ENCODE measurements at regions not wholly inside any gene's neighbourhood (a gene's known extent, or its start where the extent isn't known, plus 50 kb on each side); places are given as distances from the start of the nearest gene placed in this dataset.

GRCh38 chr4:178556796-178557195 is 1114.6 kb upstream of the AGA start:
- DNase-seq (ENCODE audit: low read depth in 2 of 2) = no peak

DNA sequence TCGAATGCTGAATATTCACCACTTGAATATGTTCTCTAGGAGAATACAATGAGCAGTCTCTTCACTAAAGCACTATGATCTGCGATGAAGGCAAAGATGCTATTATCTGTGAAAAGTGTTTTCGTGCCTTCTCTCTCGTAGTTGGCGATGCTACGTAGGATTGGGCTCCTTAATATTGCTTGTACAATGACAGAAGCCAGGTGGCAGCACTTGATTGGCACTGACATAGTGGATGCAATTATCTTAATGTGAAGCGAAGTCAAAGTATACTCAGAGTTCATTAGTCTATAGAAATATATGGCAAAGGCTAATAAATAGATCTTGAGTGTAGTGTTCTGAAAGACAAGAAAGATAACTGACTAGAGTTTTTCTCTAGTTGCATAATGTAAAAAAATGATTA is 1135.7 kb upstream of the AGA start:
- DNase-seq (ENCODE audit: low read depth in 2 of 2) = no peak

DNA sequence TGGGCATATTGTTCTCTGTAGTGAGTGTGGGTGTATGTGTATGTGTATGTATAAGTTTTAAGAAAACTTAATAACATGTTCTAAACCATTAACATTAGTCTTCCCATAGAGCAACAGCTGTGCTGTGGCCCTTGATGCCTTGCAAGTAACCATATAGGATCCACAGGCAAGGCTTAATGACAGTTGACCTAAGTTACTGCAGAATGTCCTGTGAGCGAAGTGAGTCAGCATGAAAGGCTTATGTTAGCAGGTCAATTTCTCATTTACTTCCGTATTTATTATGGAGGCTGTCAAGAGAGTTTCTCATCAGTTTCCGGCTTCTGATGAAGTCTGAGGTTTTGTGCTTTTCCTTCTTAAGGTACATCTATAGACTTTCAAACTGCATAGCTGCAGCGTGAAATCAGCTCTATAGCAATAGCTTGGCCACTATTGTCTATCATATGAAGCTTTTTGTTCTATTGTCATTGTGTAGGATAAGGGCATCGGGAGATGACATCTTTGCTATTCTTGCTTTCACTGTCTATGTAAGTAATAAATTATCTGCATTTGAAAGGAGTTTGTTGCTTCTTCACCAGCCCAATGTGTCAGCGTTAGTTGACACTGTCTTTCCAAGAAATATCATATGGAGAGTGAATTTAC is 1153.4 kb upstream of the AGA start:
- DNase-seq (ENCODE audit: low read depth in 2 of 2) = no peak

DNA sequence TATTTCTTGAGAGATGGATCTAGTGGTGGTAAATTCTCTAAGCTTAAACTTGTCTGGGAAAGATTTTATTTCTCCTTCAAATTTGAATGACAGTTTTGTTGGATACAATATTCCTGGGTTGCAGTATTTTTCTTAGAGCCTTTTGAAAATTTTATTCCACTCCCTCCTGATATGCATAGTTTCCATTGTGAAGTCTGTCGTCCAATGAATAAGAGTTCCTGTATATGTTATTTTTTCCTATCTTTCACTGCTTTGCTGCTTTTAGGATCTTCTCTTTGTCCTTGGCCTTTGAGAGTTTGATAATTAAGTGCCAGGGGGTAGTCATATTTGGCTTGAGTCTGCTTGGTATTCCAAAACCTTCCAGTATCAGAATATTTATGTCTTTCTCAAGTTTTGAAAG is 1156.4 kb upstream of the AGA start:
- DNase-seq (ENCODE audit: low read depth in 2 of 2) = no peak

GRCh38 chr4:178599521-178599920 is 1157.3 kb upstream of the AGA start:
- DNase-seq (ENCODE audit: low read depth in 2 of 2) = no peak

DNA sequence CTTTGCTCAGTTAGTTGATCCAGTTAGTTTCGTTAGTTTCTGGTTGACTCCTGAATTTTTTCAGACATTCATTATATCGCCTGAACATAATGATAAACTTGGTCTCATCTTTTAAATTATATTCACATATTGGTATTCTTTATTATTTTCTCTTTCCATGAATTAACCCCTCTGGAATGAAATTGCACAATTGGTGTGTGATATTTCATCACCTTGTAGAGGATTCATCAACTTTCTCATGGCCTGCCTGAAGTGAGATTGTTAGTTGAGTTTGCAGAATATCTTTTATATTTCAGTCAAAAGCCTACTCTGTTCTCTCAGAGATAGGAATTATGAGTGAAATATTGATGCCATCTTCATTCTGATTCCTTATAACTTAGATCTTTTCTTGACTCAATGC is 1160.6 kb upstream of the AGA start:
- no peak for DNase-seq (ENCODE audit: low read depth in 2 of 2)

GRCh38 chr4:178611062-178611461 is 1168.8 kb upstream of the AGA start:
- no peak for DNase-seq (ENCODE audit: low read depth in 2 of 2)

DNA sequence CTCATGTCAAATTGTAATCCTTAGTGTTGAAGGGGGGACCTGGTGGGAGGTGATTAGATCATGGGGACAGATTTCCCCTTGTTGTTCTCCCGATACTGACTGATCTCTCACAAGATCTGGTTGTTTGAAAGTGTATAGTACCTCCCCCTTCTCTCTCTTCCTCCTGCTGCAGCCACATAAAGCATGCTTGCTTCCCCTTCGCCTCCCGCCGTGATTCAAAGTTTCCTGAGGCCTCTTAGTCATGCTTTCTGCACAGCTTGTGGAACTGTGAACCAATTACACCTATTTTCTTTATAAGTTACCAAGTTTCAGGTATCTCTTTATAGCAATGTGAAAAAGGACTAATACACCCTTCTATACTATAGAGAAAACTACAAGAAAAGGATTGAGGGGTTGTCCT is 1170.5 kb upstream of the AGA start:
- DNase-seq (ENCODE audit: low read depth in 2 of 2) = no peak

GRCh38 chr4:178632415-178632814 is 1190.2 kb upstream of the AGA start:
- DNase-seq (ENCODE audit: low read depth in 2 of 2) = no peak

- DNase-seq (ENCODE audit: low read depth in 2 of 2) = no peak
Measured at GRCh38 chr4:178633263-178633662, 1191.0 kb upstream of the AGA start.

- DNase-seq (ENCODE audit: low read depth in 2 of 2) = no peak
Measured at GRCh38 chr4:178664621-178665020, 1222.4 kb upstream of the AGA start.

DNA sequence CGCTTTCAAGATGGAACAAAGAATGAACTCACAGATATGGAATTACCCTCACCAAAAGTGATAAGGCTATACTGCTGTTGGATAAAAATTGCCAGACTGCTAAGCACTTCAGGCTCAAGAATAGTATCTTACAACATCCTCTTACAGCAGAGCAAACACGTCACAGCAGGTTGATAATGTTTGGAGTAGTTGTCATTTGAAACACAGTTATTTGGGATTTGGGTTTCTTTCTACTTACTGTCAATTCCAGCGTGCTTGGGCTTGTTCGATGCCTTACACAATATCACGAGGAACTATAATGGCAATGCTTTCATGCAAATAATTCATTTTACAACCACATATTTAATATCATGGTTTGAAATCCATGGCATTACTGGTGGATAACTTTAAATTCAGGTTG is 1223.7 kb upstream of the AGA start:
- DNase-seq (ENCODE audit: low read depth in 2 of 2) = no peak

GRCh38 chr4:178671766-178672165 is 1229.5 kb upstream of the AGA start:
- DNase-seq (ENCODE audit: low read depth in 2 of 2) = no peak

DNA sequence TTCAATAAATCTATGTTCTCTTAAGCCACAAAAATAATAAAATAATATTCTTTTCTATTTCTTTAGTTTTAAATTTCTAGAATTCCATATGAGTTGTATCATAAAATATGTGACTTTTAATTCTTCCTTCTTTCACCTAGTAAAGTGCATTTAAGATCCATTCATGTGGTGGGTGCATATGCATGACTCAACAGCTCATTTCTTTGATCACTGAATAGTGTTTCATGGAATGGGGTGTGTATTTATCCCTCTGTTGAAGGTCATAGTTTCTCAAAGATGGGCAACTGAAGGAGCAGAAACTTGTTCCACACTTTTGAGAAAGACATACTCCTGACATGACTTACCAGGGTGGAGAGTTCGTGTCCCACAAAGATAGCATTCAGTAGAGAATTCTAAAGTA is 1230.3 kb upstream of the AGA start:
- no peak for DNase-seq (ENCODE audit: low read depth in 2 of 2)

DNA sequence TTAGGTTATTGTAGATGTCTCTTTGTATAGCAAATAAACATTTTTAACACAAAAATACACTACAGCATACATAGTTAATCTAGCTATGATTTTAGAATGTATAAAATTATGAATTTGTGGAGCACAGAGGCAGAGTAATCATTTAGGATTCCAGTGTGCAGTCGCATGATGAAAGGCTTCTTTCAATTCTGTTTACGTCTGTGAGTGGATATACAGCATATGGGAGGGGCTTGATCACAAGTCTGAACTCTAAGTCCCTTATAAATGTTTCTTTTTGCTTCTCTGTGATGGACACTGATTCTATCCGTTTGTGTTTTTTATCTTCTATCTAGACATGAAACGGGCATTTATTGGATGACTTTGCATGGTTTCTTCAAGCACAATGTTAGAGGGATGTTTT is 1239.6 kb upstream of the AGA start:
- DNase-seq (ENCODE audit: low read depth in 2 of 2) = no peak

- no peak for DNase-seq (ENCODE audit: low read depth in 2 of 2)
Measured at GRCh38 chr4:178689926-178690325, 1247.7 kb upstream of the AGA start.

- no peak for DNase-seq (ENCODE audit: low read depth in 2 of 2)
Measured at GRCh38 chr4:178693816-178694215, 1251.6 kb upstream of the AGA start.

- no peak for DNase-seq (ENCODE audit: low read depth in 2 of 2)
Measured at GRCh38 chr4:178696515-178696914, 1254.3 kb upstream of the AGA start.

- DNase-seq (ENCODE audit: low read depth in 2 of 2) = no peak
Measured at GRCh38 chr4:178712486-178712885, 1270.2 kb upstream of the AGA start.

GRCh38 chr4:178738026-178738425 is 1295.8 kb upstream of the AGA start:
- DNase-seq (ENCODE audit: low read depth in 2 of 2) = no peak

- DNase-seq (ENCODE audit: low read depth in 2 of 2) = no peak
Measured at GRCh38 chr4:178745203-178745602, 1303.0 kb upstream of the AGA start.

- DNase-seq (ENCODE audit: low read depth in 2 of 2) = no peak
Measured at GRCh38 chr4:178752954-178753525, 1310.8 kb upstream of the AGA start.

- DNase-seq (ENCODE audit: low read depth in 2 of 2) = no peak
Measured at GRCh38 chr4:178778496-178778895, 1336.3 kb upstream of the AGA start.

DNA sequence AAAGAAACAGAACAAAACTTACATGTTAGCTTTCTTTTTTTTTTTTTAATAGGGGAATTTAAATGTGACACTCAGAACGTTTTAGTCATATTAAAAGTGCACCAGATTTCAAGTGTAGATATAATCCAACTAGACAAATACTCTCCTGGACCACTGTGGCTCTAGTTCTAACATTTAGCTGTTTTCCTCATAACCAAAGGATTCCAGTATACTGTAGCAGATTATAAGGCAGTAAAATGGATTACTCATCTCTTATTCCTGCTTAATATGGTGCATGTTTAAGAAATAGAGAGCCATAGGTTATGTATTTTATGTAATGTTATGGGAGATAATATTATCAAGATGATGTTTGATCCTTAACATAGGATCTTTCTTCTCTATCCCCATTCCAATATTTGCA is 1339.5 kb upstream of the AGA start:
- DNase-seq (ENCODE audit: low read depth in 2 of 2) = no peak
